ENCODE measurements at regions not wholly inside any gene's neighbourhood (a gene's known extent, or its start where the extent isn't known, plus 50 kb on each side); places are given as distances from the start of the nearest gene placed in this dataset.
"Not testable (repeated sequence)": the region's sequence is repeated elsewhere in the genome, so short reads cannot be mapped to it uniquely, and the experiment has no call there.

DNA sequence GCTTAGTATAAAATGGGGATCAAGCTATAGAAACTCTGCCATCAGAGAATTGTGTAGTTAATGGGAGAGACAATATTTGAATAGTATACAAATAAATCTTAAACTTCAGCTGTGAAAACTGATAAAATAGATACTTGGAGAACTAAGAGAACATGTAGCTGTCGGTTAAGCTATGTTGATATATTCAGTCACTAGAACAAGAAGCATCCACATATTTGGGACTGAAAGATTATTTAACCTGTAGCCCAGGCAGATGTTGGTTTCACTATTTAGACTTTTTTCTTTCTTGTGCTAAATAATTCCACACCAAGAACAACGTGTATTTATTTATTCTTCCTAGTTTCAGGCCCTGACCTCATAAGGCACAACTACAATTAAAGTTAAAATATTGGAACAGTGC, 521.0 kb upstream of the CCNG1 start:
- ChIA-PET POLR2A (no interaction called here), CTCF (no interaction called here)
- TF ChIP-seq CTBP1 (IDR thresholded peaks at IDR 0.05; ENCODE audit: borderline replicate concordance), result no peak
- no peak for TF ChIP-seq BHLHE40 (IDR thresholded peaks at IDR 0.05; ENCODE audit: borderline replicate concordance)
- no peak for TF ChIP-seq NFRKB (IDR thresholded peaks at IDR 0.05)
- no peak for TF ChIP-seq SP1 (IDR thresholded peaks at IDR 0.05)
- TF ChIP-seq FOXA1 (IDR thresholded peaks at IDR 0.05), result no peak
- no peak for TF ChIP-seq ZNF384 (IDR thresholded peaks at IDR 0.05)
- TF ChIP-seq HDGF (IDR thresholded peaks at IDR 0.05; ENCODE audit: borderline replicate concordance), result no peak
- TF ChIP-seq FOXK2 (IDR thresholded peaks at IDR 0.05), result no peak
- no peak for TF ChIP-seq FOXM1 (IDR thresholded peaks at IDR 0.05; ENCODE audit: borderline replicate concordance)
- no peak for TF ChIP-seq TARDBP (IDR thresholded peaks at IDR 0.05)
- TF ChIP-seq, protein P1, sequence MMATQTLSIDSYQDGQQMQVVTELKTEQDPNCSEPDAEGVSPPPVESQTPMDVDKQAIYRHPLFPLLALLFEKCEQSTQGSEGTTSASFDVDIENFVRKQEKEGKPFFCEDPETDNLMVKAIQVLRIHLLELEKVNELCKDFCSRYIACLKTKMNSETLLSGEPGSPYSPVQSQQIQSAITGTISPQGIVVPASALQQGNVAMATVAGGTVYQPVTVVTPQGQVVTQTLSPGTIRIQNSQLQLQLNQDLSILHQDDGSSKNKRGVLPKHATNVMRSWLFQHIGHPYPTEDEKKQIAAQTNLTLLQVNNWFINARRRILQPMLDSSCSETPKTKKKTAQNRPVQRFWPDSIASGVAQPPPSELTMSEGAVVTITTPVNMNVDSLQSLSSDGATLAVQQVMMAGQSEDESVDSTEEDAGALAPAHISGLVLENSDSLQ (IDR thresholded peaks at IDR 0.05), result no peak
- no peak for TF ChIP-seq LEF1 (IDR thresholded peaks at IDR 0.05; ENCODE audit: borderline replicate concordance)
- TF ChIP-seq SUZ12 (IDR thresholded peaks at IDR 0.05), result no peak
- TF ChIP-seq ELF4 (IDR thresholded peaks at IDR 0.05), result no peak
- TF ChIP-seq L3MBTL2 (conservative IDR thresholded peaks at IDR 0.05), result no peak
- TF ChIP-seq ARNT (IDR thresholded peaks at IDR 0.05), result no peak
- DNase-seq (ENCODE audit: extremely low spot score), result no peak

DNA sequence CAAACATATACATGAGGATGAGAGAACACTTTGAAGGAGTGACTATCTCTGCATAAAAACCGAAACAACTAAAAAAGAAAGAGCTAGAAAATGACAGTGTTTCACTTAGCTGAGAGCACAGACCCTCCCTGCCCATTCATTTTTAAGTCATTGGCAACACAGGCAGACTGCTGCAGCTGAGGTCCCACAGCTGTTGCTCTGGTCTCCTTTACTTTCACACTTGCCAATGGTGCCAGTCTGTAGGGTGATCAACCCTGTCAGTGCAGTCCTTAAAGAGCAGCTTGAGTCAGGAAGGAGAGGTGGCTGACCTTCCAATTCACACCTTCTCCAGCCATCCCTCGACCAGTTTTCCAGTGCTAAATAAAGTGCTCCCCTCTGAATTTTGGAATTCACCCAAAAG, 508.3 kb upstream of the CCNG1 start:
- no peak for TF ChIP-seq LEF1 (IDR thresholded peaks at IDR 0.05; ENCODE audit: borderline replicate concordance)
- TF ChIP-seq TARDBP (IDR thresholded peaks at IDR 0.05), result no peak
- no peak for TF ChIP-seq BHLHE40 (IDR thresholded peaks at IDR 0.05; ENCODE audit: borderline replicate concordance)
- no peak for TF ChIP-seq ZNF384 (IDR thresholded peaks at IDR 0.05)
- no peak for TF ChIP-seq SP1 (IDR thresholded peaks at IDR 0.05)
- no peak for TF ChIP-seq FOXA1 (IDR thresholded peaks at IDR 0.05)
- no peak for TF ChIP-seq ARNT (IDR thresholded peaks at IDR 0.05)
- TF ChIP-seq, protein P1 (IDR thresholded peaks at IDR 0.05), result no peak
- no peak for TF ChIP-seq ELF4 (IDR thresholded peaks at IDR 0.05)
- no peak for TF ChIP-seq HDGF (IDR thresholded peaks at IDR 0.05; ENCODE audit: borderline replicate concordance)
- TF ChIP-seq FOXK2 (IDR thresholded peaks at IDR 0.05), result no peak
- TF ChIP-seq SUZ12 (IDR thresholded peaks at IDR 0.05), result no peak
- no peak for TF ChIP-seq NFRKB (IDR thresholded peaks at IDR 0.05)
- no peak for TF ChIP-seq L3MBTL2 (conservative IDR thresholded peaks at IDR 0.05)
- TF ChIP-seq FOXM1 (IDR thresholded peaks at IDR 0.05; ENCODE audit: borderline replicate concordance), result no peak
- no peak for TF ChIP-seq CTBP1 (IDR thresholded peaks at IDR 0.05; ENCODE audit: borderline replicate concordance)
- CTCF ChIA-PET, result no interaction called here
- no peak for DNase-seq (ENCODE audit: extremely low spot score)
- POLR2A ChIA-PET, result no interaction called here

DNA sequence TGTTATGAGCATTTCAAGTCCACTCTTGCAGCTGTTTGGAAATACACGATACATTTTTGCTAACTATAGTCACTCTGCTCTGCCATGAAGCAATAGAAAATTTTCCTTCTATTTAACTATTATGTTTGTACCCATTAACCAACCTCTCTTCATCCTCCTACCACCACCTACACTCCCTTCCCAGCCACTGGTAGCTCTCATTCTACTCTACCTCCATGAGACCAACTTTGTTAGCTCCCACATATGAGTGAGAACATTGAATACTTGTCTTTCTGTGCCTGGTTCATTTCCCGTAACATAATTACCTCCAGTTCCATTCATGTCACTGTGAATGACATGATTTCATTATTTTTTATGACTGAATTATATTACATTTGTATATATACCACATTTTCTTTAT, 505.9 kb upstream of the CCNG1 start:
- DNase-seq (ENCODE audit: extremely low spot score), result no peak
- ChIA-PET POLR2A (no interaction called here), CTCF (no interaction called here)
- no peak for TF ChIP-seq CTBP1 (IDR thresholded peaks at IDR 0.05; ENCODE audit: borderline replicate concordance)
- no peak for TF ChIP-seq ELF4 (IDR thresholded peaks at IDR 0.05)

DNA sequence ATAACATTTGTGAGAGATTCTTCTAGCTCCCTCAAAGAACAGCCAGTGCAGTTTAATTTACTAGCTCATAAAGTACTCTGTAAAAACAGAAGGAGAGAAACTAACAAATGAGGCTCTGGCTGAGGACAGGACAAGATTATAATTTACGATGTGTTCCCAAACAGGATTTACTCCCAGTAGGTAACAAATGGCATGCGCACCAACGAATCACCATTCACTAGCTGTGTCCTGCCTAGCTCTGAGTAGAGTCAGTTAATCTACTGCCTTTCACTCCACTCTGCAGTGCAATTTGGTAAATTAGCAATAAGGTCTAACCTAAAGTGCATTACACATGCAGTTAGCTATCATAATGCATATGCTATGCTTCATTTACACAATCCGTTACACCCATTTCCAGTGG, 497.4 kb upstream of the CCNG1 start:
- TF ChIP-seq, protein P1 (IDR thresholded peaks at IDR 0.05), result peak; percentile 34; the same call in 1 of the 2 replicates
- no peak for TF ChIP-seq TARDBP (IDR thresholded peaks at IDR 0.05)
- POLR2A ChIA-PET, result no interaction called here
- DNase-seq (ENCODE audit: extremely low spot score), result no peak
- CTCF ChIA-PET, result no interaction called here

DNA sequence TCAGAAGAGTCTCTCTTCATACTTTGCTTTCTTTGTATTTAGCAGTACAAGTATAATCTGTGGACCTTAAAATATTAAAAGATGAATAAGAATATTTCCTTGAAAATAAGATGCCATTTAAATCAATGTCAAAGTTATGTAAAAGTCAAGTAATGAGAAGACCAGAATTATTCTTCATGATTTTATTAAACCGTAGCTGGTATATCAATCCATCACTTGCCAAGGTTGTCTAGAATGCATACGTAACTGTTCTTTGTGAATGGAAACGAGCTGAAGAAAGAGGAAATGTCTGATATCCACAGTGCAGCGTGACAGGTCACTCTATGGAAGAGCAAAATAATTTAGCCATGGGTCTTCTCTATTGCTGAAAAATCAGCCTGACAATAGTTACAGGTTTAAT, 488.7 kb upstream of the CCNG1 start:
- TF ChIP-seq CTBP1 (IDR thresholded peaks at IDR 0.05; ENCODE audit: borderline replicate concordance), result no peak
- no peak for TF ChIP-seq SP1 (IDR thresholded peaks at IDR 0.05)
- TF ChIP-seq ELF4 (IDR thresholded peaks at IDR 0.05), result no peak
- no peak for TF ChIP-seq TARDBP (IDR thresholded peaks at IDR 0.05)
- TF ChIP-seq BHLHE40 (IDR thresholded peaks at IDR 0.05; ENCODE audit: borderline replicate concordance), result no peak
- no peak for TF ChIP-seq LEF1 (IDR thresholded peaks at IDR 0.05; ENCODE audit: borderline replicate concordance)
- TF ChIP-seq L3MBTL2 (conservative IDR thresholded peaks at IDR 0.05), result no peak
- TF ChIP-seq, protein P1 (IDR thresholded peaks at IDR 0.05), result no peak
- no peak for TF ChIP-seq ZNF384 (IDR thresholded peaks at IDR 0.05)
- no peak for TF ChIP-seq SUZ12 (IDR thresholded peaks at IDR 0.05)
- no peak for TF ChIP-seq HDGF (IDR thresholded peaks at IDR 0.05; ENCODE audit: borderline replicate concordance)
- no peak for TF ChIP-seq FOXM1 (IDR thresholded peaks at IDR 0.05; ENCODE audit: borderline replicate concordance)
- no peak for TF ChIP-seq ARNT (IDR thresholded peaks at IDR 0.05)
- TF ChIP-seq NFRKB (IDR thresholded peaks at IDR 0.05), result no peak
- TF ChIP-seq FOXA1 (IDR thresholded peaks at IDR 0.05), result no peak
- no peak for TF ChIP-seq FOXK2 (IDR thresholded peaks at IDR 0.05)

DNA sequence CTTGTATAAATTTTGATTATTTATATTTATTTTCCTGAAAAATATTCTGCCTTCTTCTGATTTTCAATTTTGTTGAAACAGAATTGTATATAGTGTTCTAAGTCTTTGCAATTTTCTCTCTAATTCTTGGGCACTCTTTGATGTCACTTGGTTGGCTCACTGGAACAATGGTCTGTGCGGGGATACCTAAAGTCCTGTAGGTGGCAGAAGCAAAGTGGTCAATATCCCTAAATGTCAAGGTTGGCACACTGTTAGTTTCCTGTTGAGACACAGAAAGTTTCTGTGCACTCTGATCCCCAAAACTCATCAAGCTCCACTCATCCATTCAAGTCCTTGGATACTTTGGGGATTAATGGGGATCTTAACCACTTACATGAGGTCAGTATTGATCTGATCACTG, 480.8 kb upstream of the CCNG1 start:
- no peak for TF ChIP-seq NFRKB (IDR thresholded peaks at IDR 0.05)
- TF ChIP-seq ARNT (IDR thresholded peaks at IDR 0.05), result no peak
- no peak for TF ChIP-seq FOXM1 (IDR thresholded peaks at IDR 0.05; ENCODE audit: borderline replicate concordance)
- TF ChIP-seq FOXK2 (IDR thresholded peaks at IDR 0.05), result no peak
- no peak for TF ChIP-seq TARDBP (IDR thresholded peaks at IDR 0.05)
- no peak for TF ChIP-seq ZNF384 (IDR thresholded peaks at IDR 0.05)
- no peak for TF ChIP-seq SUZ12 (IDR thresholded peaks at IDR 0.05)
- no peak for TF ChIP-seq CTBP1 (IDR thresholded peaks at IDR 0.05; ENCODE audit: borderline replicate concordance)
- ChIA-PET POLR2A (no interaction called here), CTCF (no interaction called here)
- no peak for DNase-seq (ENCODE audit: extremely low spot score)

More for the DNA sequence above, 488.7 kb upstream of the CCNG1 start:
- ChIA-PET POLR2A (no interaction called here), CTCF (no interaction called here)
- DNase-seq (ENCODE audit: extremely low spot score), result no peak

DNA sequence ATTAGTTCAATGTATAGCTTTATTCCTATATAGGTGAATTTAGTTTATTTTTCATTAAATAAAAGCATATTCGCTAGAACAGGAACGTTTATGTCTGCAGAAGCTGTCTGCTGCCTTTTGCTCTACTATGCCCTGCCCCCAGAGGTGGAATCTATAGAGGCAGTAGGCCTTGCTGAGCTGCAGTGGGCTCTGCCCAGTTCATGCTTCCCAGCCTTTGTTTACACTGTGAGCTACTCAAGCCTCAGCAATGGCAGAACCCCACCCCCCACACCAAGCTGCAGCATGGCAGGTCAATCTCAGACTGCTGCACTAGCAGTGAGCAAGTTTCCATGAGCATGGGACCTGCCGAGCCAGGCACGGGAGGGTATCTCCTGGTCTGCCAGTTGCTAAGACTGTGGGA, 473.3 kb upstream of the CCNG1 start:
- POLR2A ChIA-PET; DNase-seq (ENCODE audit: extremely low spot score); CTCF ChIA-PET: not testable (repeated sequence)

All from HEK293T (cell line).